GM21619 (cell line): ENCODE measurements at regions not wholly inside any gene's neighbourhood (a gene's known extent, or its start where the extent isn't known, plus 50 kb on each side); places are given as distances from the start of the nearest gene placed in this dataset.

Experiments used
- ATAC-seq: cut with Tn5 transposase; IDR thresholded peaks from one replicate; pipeline ENCODE4 v1.9.1; 2021; ENCODE audit not compliant: unreplicated experiment

GRCh38 chr6:40803897-40804702, 216.9 kb upstream of the LRFN2 start:
- ATAC-seq = no peak

DNA sequence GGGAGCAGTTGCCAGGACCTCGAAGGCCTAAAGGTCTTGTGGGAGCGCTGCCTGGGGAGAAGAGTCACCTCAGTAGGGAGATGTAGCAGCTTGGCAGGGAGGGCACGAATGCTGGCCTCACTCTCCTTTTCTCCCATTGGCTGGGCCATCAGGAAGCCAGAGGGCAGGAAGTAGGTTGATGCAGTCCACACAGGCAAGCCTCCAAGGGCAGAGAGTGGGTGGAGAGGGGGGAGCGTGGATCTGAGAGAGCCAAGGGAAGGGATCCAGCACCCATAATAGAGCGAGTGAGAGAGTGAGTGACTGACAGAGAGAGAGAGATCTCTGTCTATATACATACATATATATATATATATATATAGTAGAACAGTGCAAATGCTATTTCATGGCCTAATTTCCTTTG, 215.3 kb upstream of the LRFN2 start:
- ATAC-seq = no peak

DNA sequence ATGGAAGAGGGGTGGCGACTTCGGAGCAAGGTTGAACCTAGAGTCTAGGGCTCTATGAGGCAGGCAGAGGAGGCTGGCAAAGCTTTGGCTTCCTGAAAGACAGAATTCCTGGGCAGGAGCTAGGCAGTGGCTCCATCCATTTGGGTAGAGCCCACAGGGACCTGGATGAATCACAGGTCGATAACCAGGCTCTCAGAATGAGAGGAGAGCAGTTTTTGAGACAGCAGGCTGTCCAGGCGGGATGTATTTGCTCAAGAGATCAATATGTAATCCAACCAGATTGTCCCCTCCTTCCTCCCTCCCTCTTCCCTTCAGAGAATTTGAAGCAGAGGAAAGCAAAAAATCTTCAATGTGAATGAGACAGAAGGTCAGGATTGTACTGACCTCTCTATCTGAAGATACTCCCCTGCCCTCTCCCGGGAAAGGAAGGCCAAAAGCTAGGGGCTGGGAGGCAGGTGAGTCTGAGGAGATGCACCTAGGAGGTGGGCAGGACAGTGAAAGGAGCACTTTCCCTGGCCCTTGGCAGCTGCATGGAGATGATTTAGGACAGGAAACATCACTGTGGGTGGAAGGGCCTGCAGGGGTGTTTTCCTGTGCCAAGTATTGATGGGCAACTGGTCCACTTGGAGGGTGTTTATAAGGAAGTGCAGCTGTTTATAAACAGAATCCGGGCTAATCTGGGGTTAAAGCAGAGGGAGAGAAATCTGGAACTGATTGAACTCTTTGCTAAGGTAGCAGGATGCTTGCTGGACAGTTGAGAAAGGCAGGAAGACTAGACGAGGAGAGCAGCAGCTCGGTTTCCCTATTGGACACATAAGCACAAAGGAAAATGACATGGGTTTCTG, 212.4 kb upstream of the LRFN2 start:
- ATAC-seq = no peak

DNA sequence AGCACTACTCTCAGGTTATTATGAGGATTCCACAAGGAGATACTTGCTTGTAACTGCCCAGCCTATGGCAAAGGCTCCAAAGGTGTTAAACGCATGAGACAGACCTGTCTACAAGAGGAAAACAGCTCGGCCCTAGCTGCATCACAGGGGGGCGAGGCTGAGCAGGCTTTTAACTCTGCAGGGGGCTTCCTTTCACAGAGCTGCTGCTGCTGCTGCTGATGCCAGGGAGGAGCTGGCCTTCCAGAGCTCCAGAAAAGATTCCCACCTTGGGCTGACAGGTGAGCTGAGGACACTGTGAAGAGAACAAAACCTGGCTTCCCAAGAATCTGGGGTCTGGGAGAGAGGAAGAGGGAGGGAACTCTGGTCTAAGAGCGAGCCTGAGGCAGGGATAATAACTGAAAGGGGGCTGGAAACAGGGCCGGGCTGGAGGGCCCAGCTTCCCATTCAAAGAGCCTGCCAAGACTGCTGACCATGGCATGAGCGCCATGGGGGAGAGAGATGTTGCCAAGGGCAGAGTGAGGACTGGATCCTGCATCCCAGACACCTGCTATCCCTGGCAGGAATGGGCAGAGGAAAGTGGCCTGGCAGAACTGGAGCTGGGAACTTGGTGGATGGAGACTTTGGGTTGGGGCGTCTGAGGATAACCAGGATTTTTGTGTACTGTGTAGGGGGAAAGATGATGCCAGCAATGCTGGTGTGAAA, 211.1 kb upstream of the LRFN2 start:
- ATAC-seq = no peak

DNA sequence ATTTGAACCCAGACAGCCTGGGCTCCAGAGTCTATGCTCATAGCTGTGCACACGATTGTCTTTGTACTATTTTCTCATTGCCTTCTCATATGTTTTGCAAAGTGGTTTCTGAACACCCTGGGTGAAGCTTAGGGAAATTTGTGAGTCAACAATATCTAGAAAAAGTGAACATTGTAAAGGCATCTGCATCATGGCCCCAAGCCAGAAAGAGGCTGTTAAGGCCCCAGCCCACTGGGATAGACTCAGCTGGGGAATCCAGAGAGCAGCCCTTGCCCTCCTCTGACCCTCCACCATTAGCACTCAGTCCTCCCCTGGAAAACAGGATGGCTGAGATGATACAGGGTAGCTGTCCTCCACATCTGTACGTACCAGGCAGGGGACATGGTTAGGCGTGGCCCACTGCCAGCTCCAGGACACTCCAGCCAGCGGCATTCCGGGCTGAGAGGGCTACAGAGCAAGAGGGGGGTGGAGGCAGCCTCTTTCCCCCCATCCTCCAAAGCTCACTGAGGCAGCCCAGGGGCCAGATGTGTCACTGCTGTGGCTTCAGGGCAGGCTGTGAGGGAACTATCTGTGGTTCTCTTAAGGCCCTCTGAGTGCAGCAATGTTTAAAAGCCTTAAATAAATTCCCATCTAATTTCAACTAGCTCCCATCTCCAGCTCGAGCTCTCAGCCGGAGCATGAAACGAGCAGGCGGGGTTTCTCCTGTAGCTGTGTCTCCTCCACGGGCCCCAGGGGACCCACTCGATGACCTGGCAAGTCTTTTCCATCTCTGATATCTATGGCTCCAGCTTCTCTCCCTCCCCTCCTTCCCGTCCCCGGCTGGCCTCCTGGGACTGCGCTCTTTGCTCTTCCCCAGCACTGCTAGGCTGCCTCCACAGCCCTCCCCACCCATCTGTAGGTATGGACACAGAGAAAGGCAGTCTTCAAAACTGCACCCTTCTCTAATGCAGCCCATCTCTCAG, 209.4 kb upstream of the LRFN2 start:
- ATAC-seq = no peak

- no peak for ATAC-seq
Measured at GRCh38 chr6:40794586-40794985, 207.4 kb upstream of the LRFN2 start.

DNA sequence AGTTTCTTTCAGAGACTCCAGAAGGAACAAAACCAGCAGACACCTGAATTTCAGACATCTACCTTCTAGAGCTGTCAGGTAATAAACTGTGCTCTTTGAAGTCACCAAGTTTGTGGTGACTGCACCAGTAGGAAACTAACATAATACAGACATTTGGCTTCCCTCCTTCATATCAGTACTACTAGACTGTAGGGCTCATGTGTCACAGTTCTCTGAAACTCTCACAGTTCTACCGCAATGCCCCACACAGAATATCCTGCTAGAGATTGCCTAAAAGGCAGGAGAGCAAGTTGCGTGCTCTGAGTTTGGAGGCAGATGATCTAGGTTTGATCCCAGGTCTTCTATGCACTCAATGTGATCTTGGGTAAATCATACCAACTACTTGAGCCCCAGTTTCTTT, 205.0 kb upstream of the LRFN2 start:
- no peak for ATAC-seq

DNA sequence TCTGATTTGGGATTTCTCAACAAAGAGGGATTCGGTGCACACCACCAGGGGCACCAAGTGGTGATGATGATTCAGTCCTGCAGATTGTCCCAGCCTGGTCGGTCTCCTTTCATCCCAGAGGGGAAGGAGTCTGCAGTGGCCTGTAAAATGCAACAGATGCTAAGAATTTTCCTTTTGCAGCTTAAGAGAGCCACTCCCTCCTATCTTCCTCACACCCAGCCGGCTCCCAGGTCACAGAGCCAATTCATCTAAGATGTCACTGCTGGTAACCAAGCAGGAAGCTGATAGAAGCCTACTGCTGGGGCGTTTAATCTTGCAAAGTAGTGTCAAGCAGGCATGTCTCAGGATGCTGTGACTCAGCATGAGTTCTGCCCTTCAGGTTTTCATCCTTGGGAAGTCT, 203.8 kb upstream of the LRFN2 start:
- ATAC-seq = no peak

DNA sequence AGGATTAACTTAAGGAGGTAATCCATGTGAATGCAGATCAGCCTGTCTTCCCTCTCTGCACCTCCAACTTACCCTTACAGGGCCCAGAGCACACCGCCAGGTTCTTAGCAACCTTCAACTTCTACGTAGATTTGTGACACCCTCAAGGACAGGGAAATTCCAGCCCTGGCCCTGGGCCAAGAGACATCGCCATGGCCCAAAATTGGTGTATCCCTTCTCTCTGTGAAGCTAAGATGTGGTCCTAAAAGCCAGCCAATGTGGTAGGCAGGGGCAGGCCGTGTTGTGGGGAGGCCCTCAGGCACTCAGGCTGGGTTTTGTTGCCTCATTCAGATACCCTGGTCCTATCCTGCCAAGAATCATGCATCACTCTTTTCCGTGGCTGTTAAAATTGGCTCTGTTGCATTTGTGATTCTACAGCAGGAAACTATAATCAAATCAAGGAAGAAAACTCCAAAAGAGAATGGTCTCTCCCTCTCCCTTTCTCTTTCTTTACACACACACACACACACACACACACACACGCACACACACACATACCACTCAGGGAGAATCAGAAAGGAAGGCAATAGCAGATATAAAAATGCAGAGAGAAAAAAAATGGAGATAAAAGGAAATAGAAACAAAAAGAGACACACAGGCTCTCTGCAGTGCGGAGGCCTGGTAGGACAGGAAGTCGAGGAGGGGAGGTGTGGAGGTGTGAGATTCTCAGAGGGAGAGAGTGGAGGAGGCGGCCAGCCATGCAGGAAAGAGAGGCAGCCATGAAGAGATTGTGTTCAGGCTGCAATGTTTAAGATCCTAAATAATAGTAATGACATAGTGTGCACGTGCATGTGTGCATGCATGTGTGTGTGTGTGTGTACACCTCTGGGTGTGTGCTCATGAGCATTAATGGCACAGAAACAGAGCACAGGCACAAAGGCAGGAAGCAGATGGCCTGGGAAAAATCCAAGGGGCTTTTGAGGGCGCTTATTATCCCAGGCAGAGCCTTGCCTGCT, 201.8 kb upstream of the LRFN2 start:
- ATAC-seq = peak; percentile 61

DNA sequence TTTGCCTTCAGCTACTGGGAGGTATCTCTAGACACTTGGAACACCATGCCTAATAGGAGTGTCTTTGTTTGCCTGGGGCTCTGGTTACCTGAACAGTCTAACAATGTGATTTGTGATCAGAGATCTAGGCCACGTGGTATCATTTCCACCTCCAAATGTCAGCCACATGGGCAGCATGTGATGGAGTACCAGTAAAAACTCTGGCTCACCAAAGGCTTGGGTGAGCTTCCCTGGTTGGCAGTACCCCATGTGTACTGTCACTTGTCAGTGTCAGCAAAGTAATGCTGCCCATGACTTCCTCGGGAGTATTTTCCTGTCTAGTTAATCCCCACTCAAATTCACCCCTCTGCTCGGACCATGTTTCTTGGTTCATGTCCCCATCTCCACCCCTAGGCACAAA, 195.2 kb upstream of the LRFN2 start:
- no peak for ATAC-seq

GRCh38 chr6:40780637-40781036, 193.5 kb upstream of the LRFN2 start:
- no peak for ATAC-seq

GRCh38 chr6:40779409-40779808, 192.2 kb upstream of the LRFN2 start:
- ATAC-seq = no peak

DNA sequence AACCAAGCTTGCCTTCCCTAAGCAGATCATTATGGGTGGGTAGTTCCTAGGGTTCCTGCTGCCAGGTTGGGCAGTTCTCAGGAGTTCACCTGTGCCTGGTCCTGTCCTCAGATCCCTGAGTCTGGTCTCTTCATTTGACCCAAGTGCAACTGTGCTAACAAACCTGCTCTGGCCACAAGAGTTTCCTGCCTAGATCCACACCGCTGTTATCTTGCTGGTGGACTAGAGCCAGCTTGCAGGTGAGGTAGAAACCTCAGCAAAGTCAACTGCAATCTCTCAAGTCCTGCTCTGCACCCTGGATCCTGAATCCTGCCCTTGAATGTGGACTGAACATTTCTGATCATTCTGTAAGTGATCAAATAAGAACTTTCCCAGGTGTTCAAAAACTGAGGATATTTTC, 191.8 kb upstream of the LRFN2 start:
- ATAC-seq = no peak

- no peak for ATAC-seq
Measured at GRCh38 chr6:40778196-40778595, 191.0 kb upstream of the LRFN2 start.

GRCh38 chr6:40774932-40775331, 187.8 kb upstream of the LRFN2 start:
- no peak for ATAC-seq

DNA sequence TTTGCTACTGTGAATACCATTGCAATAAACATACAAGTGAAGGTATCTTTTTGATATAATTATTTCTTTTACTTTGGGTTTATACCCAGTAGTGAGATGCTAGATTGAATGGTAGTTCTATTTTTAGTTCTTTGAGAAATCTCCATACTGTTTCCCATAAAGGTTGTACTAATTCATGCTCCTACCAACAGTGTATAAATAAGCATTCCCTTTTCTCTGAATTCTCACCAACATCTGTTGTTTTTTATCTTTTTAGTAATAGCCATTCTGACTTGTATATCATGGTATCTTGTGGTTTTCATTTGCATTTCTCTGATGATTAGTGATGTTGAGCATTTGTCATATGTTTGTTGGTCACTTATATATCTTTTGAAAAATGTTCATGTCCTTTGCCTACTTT, 183.6 kb upstream of the LRFN2 start:
- ATAC-seq = no peak

- no peak for ATAC-seq
Measured at GRCh38 chr6:40764726-40765125, 177.6 kb upstream of the LRFN2 start.

- ATAC-seq = no peak
Measured at GRCh38 chr6:40762981-40763380, 175.8 kb upstream of the LRFN2 start.

DNA sequence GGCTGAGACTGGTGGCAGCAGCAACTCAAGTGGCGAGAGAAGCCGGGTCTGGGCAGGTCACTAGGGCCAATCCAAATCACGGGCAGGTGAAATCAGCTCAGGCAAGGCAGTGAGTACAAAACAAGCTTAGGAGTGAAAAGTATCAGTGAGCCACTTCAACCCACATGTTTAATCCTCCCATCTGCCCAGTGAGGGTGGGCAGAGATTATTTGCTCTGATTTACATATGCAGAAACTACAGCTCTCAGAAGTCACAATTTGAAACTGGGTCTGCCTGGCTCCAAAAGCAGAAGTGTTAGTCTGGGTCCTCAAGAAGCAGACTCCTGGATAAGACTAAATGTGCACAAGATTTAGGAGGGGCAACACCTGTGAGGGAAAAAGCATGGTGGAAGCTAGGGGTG, 173.7 kb upstream of the LRFN2 start:
- ATAC-seq = no peak
